ENCODE measurements at regions not wholly inside any gene's neighbourhood (a gene's known extent, or its start where the extent isn't known, plus 50 kb on each side); places are given as distances from the start of the nearest gene placed in this dataset.

DNA sequence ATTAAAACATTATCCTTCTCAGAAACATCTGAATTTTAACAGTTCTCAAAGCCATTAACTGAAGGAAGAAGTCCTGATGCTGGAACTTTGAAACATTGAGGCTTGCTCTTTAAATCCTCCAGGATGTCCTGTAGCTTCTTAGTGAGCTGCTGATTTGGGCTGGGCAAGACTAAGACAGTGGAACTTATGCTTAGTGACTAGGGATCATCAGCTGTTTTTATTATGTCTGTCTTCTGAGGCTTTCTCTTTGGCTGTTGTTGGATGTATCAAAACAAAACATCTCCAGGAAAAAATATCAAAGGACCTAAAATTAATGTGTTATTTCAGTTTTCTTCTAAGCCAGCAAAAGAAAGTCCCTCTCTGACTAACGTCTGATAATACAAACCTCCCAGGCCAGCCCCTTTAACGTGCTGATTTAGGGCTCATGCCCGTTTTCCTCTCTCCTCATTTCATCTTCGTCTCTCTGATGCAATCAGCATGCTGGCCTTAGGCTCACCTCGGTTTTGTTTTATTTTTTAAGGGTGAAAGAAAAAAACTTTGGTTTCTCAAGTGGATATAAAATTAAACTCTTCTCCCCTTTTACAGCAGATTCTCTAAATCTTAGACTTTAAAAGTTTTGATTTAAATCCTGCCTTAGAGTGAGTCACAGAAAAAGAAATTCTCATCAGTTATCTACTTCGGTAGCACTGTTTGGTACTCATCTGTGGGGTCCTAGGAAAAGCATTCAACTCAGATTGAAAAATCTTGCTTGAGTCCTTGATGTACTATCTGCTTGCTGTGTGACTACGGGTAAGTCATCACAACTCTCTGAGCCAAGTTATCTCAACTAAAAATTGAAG lies 106.2 kb upstream of the CCDC91 start:
- no TSS peak for BruUV-seq (replicated peaks)
- Mint-ChIP-seq H3K4me3 (ENCODE audit: unreplicated experiment) (no peak overlapping the region), H3K4me1 (ENCODE audit: low read depth, unreplicated experiment) (no peaks in the 10 kb centered on the region), H3K27ac (ENCODE audit: unreplicated experiment) (no peak overlapping the region), H3K9me3 (ENCODE audit: unreplicated experiment) (no peaks in the 10 kb centered on the region), H3K27me3 (ENCODE audit: insufficient read depth, unreplicated experiment) (peaks cover 17% of the 10 kb centered on the region), H3K36me3 (ENCODE audit: insufficient read depth, unreplicated experiment) (no peaks in the 10 kb centered on the region)
- intact Hi-C loops (cut with micrococcal nuclease; ENCODE audit: unreplicated experiment): no loop called here
- ChIA-PET CTCF (no interaction called here), POLR2A (no interaction called here)
- no peaks in the 10 kb centered on the region for H3K36me3 ChIP-seq (ENCODE audit: control insufficient read depth, insufficient read depth, low read length)
- no peak for DNase-seq
- H3K9me3 ChIP-seq: no peaks in the 10 kb centered on the region
- no peaks in the 10 kb centered on the region for H3K27me3 ChIP-seq (replicated peaks; ENCODE audit: control insufficient read depth, insufficient read depth, low read length)
- H3K4me3 ChIP-seq (ENCODE audit: low read depth, low read length): no peak overlapping the region
- TF ChIP-seq, protein P1, sequence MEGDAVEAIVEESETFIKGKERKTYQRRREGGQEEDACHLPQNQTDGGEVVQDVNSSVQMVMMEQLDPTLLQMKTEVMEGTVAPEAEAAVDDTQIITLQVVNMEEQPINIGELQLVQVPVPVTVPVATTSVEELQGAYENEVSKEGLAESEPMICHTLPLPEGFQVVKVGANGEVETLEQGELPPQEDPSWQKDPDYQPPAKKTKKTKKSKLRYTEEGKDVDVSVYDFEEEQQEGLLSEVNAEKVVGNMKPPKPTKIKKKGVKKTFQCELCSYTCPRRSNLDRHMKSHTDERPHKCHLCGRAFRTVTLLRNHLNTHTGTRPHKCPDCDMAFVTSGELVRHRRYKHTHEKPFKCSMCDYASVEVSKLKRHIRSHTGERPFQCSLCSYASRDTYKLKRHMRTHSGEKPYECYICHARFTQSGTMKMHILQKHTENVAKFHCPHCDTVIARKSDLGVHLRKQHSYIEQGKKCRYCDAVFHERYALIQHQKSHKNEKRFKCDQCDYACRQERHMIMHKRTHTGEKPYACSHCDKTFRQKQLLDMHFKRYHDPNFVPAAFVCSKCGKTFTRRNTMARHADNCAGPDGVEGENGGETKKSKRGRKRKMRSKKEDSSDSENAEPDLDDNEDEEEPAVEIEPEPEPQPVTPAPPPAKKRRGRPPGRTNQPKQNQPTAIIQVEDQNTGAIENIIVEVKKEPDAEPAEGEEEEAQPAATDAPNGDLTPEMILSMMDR (IDR thresholded peaks at IDR 0.05; ENCODE audit: insufficient read depth in 1 of 2, low read depth in 1 of 2, low read length in 1 of 2, severe bottlenecking in 1 of 2, unreplicated experiment in 1 of 2): no peak
- no peaks in the 10 kb centered on the region for H3K4me1 ChIP-seq

DNA sequence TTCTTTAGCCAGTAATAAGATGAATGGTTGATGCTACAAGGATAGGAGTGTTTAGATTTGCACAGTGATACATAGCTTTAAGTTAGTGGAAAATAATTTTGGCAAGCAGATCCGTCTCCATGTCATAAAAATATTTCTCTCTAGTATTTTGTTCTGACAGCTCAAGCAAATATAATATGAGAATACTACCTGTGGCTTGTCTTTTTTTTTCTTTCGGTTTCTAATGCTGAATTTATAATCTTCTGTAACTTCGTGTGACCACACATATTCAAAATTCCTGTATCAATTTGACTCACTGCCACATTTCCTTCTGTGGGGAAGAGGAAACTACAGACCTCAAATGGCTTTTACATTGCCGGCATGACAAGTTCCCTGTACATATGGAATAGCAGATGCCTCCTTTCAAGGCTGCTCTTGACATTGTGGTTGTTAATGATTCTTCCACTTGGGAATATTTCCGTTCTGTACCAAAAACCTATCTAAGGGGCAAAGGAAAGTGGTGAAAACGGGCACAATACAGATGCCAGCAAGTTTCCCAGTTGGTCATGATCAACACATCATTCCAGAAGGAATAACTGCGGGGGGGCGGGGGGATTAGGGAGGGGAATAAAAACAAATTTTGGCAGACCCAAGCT lies 103.6 kb upstream of the CCDC91 start:
- Histone ChIP-seq H3K4me1 (no peaks in the 10 kb centered on the region), H3K36me3 (ENCODE audit: control insufficient read depth, insufficient read depth, low read length) (no peaks in the 10 kb centered on the region), H3K27me3 (replicated peaks; ENCODE audit: control insufficient read depth, insufficient read depth, low read length) (no peaks in the 10 kb centered on the region), H3K4me3 (ENCODE audit: low read depth, low read length) (no peak overlapping the region), H3K9me3 (no peaks in the 10 kb centered on the region)
- DNase-seq: no peak
- Mint-ChIP-seq H3K27ac (ENCODE audit: unreplicated experiment) (no peak overlapping the region), H3K4me3 (ENCODE audit: unreplicated experiment) (no peak overlapping the region), H3K4me1 (ENCODE audit: low read depth, unreplicated experiment) (no peaks in the 10 kb centered on the region), H3K9me3 (ENCODE audit: unreplicated experiment) (no peaks in the 10 kb centered on the region), H3K27me3 (ENCODE audit: insufficient read depth, unreplicated experiment) (peaks cover 21% of the 10 kb centered on the region), H3K36me3 (ENCODE audit: insufficient read depth, unreplicated experiment) (no peaks in the 10 kb centered on the region)
- intact Hi-C loops (cut with micrococcal nuclease; ENCODE audit: unreplicated experiment): no loop called here
- ChIA-PET POLR2A (no interaction called here), CTCF (no interaction called here)
- TF ChIP-seq, protein P1 (IDR thresholded peaks at IDR 0.05; ENCODE audit: insufficient read depth in 1 of 2, low read depth in 1 of 2, low read length in 1 of 2, severe bottlenecking in 1 of 2, unreplicated experiment in 1 of 2): no peak
- BruUV-seq (replicated peaks): no TSS peak

DNA sequence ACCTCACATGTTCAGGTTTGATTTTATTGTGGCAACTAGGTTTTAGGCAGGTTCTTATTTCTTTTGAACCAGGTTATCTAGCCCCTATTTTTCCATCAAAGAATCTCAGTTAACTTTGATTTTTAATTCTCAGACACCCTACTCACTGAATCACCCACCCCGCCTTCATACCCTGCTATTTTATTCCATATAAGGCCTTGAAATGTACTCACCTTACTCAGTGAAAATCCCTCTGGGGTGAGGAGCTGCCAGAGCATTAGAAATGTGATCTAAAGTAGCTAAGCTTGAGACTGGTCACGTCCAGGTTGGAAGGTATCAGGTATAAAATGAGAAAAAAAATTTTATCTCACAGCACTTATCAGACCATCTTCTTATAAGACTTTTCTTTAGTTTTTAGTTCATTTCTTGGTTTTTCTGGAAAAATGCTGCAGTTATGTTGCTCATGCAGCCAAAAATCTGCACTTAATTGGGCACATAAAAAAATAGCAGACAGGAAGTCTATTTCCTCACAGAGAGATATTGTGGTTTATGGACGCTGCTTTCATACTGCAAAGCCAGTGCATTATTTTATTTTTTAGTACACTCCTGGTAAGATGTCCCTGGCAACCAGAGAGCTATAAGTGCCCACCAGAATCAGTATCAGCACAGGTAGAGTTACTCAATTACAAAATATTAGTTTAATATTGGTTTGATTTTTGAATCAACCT lies 101.5 kb upstream of the CCDC91 start:
- Histone ChIP-seq H3K9me3 (no peaks in the 10 kb centered on the region), H3K4me1 (no peaks in the 10 kb centered on the region), H3K36me3 (ENCODE audit: control insufficient read depth, insufficient read depth, low read length) (no peaks in the 10 kb centered on the region), H3K4me3 (ENCODE audit: low read depth, low read length) (no peak overlapping the region), H3K27me3 (replicated peaks; ENCODE audit: control insufficient read depth, insufficient read depth, low read length) (no peaks in the 10 kb centered on the region; the same call in 1 of the 2 replicates)
- BruUV-seq (replicated peaks): no TSS peak
- Mint-ChIP-seq H3K4me3 (ENCODE audit: unreplicated experiment) (no peak overlapping the region), H3K27me3 (ENCODE audit: insufficient read depth, unreplicated experiment) (peaks cover 19% of the 10 kb centered on the region), H3K4me1 (ENCODE audit: low read depth, unreplicated experiment) (no peaks in the 10 kb centered on the region), H3K27ac (ENCODE audit: unreplicated experiment) (no peak overlapping the region), H3K9me3 (ENCODE audit: unreplicated experiment) (no peaks in the 10 kb centered on the region), H3K36me3 (ENCODE audit: insufficient read depth, unreplicated experiment) (no peaks in the 10 kb centered on the region)
- CTCF ChIA-PET: interaction anchor here (0.5 kb wide), 1 partner anchor 556 kb away, joined by 3 read pairs; no protein-coding TSS in a partner anchor
- intact Hi-C loops (cut with micrococcal nuclease; ENCODE audit: unreplicated experiment): no loop called here
- POLR2A ChIA-PET: no interaction called here
- TF ChIP-seq, protein P1 (IDR thresholded peaks at IDR 0.05; ENCODE audit: insufficient read depth in 1 of 2, low read depth in 1 of 2, low read length in 1 of 2, severe bottlenecking in 1 of 2, unreplicated experiment in 1 of 2): no peak
- DNase-seq: no peak

Data from Caco-2 (cell line).